ENCODE measurements at regions not wholly inside any gene's neighbourhood (a gene's known extent, or its start where the extent isn't known, plus 50 kb on each side); places are given as distances from the start of the nearest gene placed in this dataset.

DNA sequence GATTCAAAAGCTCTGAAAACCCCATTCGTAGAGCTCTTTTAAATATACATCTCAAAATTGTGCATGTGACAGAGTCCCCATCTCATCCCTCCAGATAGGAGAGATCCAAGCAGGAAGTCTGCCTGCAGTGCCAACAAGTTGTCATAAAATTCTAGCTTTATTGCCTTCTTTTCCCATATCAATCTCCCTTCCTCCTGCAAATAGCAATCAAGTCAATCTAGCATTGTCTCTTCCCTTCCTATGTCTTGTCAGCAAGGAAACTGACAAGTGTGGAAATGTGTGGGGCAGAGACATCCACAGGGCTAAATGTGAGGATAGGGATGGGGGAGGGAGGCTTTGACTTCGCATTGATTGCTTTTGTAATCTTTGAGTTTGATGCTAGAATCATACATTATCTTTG is 165.2 kb downstream of the C1orf94 start:
- TF ChIP-seq TAF1 (IDR thresholded peaks at IDR 0.05; ENCODE audit: borderline replicate concordance, insufficient read depth, low read length) (no peak), POLR2AphosphoS5 (IDR thresholded peaks at IDR 0.05; ENCODE audit: low read depth, low read length) (no peak), SIN3A (IDR thresholded peaks at IDR 0.05; ENCODE audit: borderline replicate concordance, insufficient read depth, low read length) (no peak)
- TF ChIP-seq, protein P1, sequence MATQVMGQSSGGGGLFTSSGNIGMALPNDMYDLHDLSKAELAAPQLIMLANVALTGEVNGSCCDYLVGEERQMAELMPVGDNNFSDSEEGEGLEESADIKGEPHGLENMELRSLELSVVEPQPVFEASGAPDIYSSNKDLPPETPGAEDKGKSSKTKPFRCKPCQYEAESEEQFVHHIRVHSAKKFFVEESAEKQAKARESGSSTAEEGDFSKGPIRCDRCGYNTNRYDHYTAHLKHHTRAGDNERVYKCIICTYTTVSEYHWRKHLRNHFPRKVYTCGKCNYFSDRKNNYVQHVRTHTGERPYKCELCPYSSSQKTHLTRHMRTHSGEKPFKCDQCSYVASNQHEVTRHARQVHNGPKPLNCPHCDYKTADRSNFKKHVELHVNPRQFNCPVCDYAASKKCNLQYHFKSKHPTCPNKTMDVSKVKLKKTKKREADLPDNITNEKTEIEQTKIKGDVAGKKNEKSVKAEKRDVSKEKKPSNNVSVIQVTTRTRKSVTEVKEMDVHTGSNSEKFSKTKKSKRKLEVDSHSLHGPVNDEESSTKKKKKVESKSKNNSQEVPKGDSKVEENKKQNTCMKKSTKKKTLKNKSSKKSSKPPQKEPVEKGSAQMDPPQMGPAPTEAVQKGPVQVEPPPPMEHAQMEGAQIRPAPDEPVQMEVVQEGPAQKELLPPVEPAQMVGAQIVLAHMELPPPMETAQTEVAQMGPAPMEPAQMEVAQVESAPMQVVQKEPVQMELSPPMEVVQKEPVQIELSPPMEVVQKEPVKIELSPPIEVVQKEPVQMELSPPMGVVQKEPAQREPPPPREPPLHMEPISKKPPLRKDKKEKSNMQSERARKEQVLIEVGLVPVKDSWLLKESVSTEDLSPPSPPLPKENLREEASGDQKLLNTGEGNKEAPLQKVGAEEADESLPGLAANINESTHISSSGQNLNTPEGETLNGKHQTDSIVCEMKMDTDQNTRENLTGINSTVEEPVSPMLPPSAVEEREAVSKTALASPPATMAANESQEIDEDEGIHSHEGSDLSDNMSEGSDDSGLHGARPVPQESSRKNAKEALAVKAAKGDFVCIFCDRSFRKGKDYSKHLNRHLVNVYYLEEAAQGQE (IDR thresholded peaks at IDR 0.05; ENCODE audit: insufficient read depth in 1 of 2, low read depth in 2 of 2, low read length in 2 of 2) = no peak

Data from PFSK-1 (cell line).